Esophagus muscularis mucosa (tissue), 3 donors: ENCODE measurements at regions not wholly inside any gene's neighbourhood (a gene's known extent, or its start where the extent isn't known, plus 50 kb on each side); places are given as distances from the start of the nearest gene placed in this dataset.

ENCODE experiments used
- POLR2A ChIP-seq: fragments of 450-650 bp; IDR thresholded peaks from one replicate; pipeline ENCODE4 v1.6.1; 2017; ENCODE audit warnings: antibody characterized with exemption, moderate library complexity, mild to moderate bottlenecking, low read depth
- TF ChIP-seq, protein P1 (sequence below), 3 experiments: fragments of 200-600 bp in 2 of 3; fragments of 450-650 bp in 1 of 3; sonication (generic) in 2 of 3; IDR thresholded peaks; one replicate each; pipeline ENCODE4 v1.5.1; 2017 to 2019; ENCODE audit warnings: antibody characterized with exemption in 3 of 3, mild to moderate bottlenecking in 2 of 3, moderate library complexity in 1 of 3

DNA sequence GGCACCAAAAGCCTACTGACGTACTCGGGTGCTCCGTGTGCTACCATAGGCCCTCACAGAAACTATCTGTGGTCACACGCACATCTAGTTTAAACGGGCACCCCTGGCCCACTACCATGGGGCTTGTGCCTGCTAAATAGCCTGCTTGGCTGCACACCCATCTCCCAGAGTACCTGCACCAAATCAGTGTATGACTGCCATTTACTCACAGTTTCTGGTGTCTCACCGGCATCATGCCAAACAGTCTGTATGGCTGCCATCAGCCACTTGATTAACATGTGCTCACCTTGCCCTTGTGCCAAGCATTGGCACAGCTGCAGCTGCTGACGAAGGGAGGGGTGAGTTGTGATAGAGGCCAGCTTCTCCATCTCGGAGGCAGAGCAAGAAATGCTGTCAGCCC lies 232.7 kb downstream of the IGSF11 start:
- TF ChIP-seq, protein P1, sequence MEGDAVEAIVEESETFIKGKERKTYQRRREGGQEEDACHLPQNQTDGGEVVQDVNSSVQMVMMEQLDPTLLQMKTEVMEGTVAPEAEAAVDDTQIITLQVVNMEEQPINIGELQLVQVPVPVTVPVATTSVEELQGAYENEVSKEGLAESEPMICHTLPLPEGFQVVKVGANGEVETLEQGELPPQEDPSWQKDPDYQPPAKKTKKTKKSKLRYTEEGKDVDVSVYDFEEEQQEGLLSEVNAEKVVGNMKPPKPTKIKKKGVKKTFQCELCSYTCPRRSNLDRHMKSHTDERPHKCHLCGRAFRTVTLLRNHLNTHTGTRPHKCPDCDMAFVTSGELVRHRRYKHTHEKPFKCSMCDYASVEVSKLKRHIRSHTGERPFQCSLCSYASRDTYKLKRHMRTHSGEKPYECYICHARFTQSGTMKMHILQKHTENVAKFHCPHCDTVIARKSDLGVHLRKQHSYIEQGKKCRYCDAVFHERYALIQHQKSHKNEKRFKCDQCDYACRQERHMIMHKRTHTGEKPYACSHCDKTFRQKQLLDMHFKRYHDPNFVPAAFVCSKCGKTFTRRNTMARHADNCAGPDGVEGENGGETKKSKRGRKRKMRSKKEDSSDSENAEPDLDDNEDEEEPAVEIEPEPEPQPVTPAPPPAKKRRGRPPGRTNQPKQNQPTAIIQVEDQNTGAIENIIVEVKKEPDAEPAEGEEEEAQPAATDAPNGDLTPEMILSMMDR (IDR thresholded peaks at IDR 0.05) = no peak
- TF ChIP-seq POLR2A = no peak
